ENCODE measurements at regions not wholly inside any gene's neighbourhood (a gene's known extent, or its start where the extent isn't known, plus 50 kb on each side); places are given as distances from the start of the nearest gene placed in this dataset.

DNA sequence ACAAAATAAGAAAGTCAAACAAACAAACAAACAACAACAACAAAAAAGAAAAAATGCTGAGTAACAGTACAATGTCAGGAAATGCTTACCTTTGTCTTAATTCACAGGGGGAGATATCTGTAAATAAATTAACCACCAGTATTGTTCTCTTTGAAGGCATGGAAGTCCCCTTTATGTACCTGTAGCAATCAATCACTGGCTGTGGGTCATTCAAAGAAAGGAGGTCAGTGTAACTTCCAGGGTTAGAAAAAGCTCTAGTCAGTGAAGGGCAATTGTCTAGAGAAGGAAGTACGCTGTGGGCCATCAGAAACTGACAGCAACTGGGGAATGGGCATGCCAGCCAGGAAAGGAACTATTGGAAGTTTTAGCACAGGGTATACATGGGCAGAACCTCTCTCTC lies 121.5 kb upstream of the LUZP2 start:
- TF ChIP-seq, protein P1, sequence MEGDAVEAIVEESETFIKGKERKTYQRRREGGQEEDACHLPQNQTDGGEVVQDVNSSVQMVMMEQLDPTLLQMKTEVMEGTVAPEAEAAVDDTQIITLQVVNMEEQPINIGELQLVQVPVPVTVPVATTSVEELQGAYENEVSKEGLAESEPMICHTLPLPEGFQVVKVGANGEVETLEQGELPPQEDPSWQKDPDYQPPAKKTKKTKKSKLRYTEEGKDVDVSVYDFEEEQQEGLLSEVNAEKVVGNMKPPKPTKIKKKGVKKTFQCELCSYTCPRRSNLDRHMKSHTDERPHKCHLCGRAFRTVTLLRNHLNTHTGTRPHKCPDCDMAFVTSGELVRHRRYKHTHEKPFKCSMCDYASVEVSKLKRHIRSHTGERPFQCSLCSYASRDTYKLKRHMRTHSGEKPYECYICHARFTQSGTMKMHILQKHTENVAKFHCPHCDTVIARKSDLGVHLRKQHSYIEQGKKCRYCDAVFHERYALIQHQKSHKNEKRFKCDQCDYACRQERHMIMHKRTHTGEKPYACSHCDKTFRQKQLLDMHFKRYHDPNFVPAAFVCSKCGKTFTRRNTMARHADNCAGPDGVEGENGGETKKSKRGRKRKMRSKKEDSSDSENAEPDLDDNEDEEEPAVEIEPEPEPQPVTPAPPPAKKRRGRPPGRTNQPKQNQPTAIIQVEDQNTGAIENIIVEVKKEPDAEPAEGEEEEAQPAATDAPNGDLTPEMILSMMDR (conservative IDR thresholded peaks at IDR 0.05 in 1 of 2, IDR thresholded peaks at IDR 0.05 in 1 of 2; ENCODE audit: low read depth in 1 of 2, low read length in 2 of 2): no peak
- TF ChIP-seq EZH2 (IDR thresholded peaks at IDR 0.05; ENCODE audit: low read length, missing control alignments): no peak
